Ishikawa (cell line): ENCODE measurements at regions not wholly inside any gene's neighbourhood (a gene's known extent, or its start where the extent isn't known, plus 50 kb on each side); places are given as distances from the start of the nearest gene placed in this dataset.

Source experiments
- CREB1 ChIP-seq: IDR thresholded peaks from 2 replicates; pipeline ENCODE4 v1.6.1; 2012; ENCODE audit warnings: low read depth
- EP300 ChIP-seq: IDR thresholded peaks from 2 replicates; pipeline ENCODE4 v1.6.1; 2012; ENCODE audit warnings: borderline replicate concordance
- FOXM1 ChIP-seq: IDR thresholded peaks from 2 replicates; pipeline ENCODE4 v1.6.1; 2012; ENCODE audit warnings: low read depth, borderline replicate concordance
- MAX ChIP-seq: IDR thresholded peaks from 2 replicates; pipeline ENCODE4 v1.6.1; 2012
- NFIC ChIP-seq: IDR thresholded peaks from 2 replicates; pipeline ENCODE4 v1.6.1; 2012
- RAD21 ChIP-seq: IDR thresholded peaks from 2 replicates; pipeline ENCODE4 v1.6.1; 2012; ENCODE audit warnings: low read depth
- TAF1 ChIP-seq: IDR thresholded peaks from 2 replicates; pipeline ENCODE4 v1.6.1; 2012; ENCODE audit warnings: low read depth, mild to moderate bottlenecking
- TCF12 ChIP-seq: IDR thresholded peaks from 2 replicates; pipeline ENCODE4 v1.6.1; 2012; ENCODE audit warnings: low read depth
- YY1 ChIP-seq: IDR thresholded peaks from 2 replicates; pipeline ENCODE4 v1.6.1; 2012; ENCODE audit warnings: low read depth
- TF ChIP-seq, protein P1 (sequence below): IDR thresholded peaks from 2 replicates; pipeline ENCODE4 v1.6.1; 2012; ENCODE audit warnings: low read depth, mild to moderate bottlenecking
- TF ChIP-seq, protein P2 (sequence below): IDR thresholded peaks from 2 replicates; pipeline ENCODE4 v1.6.1; 2012

DNA sequence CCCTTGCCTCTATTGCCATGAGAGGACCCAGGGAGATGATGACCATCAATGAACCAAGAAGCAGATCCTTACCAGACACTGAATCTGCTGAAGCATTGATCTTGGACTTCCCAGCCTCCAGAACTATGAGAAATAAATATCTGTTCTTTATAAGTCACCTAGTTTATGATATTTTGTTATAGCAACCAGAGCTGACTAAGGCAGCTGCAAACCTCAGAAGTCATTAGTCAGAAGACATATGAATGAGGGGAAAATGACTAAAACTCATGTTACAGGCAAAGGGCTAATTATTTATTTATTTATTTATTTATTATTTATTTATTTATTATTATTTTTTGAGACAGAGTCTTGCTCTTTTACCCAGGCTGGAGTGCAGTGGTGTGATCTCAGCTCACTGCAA is 321.1 kb downstream of the TGFB2 start:
- TF ChIP-seq EP300 (no peak), TAF1 (no peak), YY1 (no peak), TCF12 (no peak), MAX (no peak), FOXM1 (no peak), CREB1 (no peak), RAD21 (no peak), NFIC (no peak)
- TF ChIP-seq, protein P1, sequence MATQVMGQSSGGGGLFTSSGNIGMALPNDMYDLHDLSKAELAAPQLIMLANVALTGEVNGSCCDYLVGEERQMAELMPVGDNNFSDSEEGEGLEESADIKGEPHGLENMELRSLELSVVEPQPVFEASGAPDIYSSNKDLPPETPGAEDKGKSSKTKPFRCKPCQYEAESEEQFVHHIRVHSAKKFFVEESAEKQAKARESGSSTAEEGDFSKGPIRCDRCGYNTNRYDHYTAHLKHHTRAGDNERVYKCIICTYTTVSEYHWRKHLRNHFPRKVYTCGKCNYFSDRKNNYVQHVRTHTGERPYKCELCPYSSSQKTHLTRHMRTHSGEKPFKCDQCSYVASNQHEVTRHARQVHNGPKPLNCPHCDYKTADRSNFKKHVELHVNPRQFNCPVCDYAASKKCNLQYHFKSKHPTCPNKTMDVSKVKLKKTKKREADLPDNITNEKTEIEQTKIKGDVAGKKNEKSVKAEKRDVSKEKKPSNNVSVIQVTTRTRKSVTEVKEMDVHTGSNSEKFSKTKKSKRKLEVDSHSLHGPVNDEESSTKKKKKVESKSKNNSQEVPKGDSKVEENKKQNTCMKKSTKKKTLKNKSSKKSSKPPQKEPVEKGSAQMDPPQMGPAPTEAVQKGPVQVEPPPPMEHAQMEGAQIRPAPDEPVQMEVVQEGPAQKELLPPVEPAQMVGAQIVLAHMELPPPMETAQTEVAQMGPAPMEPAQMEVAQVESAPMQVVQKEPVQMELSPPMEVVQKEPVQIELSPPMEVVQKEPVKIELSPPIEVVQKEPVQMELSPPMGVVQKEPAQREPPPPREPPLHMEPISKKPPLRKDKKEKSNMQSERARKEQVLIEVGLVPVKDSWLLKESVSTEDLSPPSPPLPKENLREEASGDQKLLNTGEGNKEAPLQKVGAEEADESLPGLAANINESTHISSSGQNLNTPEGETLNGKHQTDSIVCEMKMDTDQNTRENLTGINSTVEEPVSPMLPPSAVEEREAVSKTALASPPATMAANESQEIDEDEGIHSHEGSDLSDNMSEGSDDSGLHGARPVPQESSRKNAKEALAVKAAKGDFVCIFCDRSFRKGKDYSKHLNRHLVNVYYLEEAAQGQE, result no peak
- TF ChIP-seq, protein P2, sequence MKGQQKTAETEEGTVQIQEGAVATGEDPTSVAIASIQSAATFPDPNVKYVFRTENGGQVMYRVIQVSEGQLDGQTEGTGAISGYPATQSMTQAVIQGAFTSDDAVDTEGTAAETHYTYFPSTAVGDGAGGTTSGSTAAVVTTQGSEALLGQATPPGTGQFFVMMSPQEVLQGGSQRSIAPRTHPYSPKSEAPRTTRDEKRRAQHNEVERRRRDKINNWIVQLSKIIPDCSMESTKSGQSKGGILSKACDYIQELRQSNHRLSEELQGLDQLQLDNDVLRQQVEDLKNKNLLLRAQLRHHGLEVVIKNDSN, result no peak
